ENCODE measurements at regions not wholly inside any gene's neighbourhood (a gene's known extent, or its start where the extent isn't known, plus 50 kb on each side); places are given as distances from the start of the nearest gene placed in this dataset.
"Not testable (repeated sequence)": the region's sequence is repeated elsewhere in the genome, so short reads cannot be mapped to it uniquely, and the experiment has no call there.

DNA sequence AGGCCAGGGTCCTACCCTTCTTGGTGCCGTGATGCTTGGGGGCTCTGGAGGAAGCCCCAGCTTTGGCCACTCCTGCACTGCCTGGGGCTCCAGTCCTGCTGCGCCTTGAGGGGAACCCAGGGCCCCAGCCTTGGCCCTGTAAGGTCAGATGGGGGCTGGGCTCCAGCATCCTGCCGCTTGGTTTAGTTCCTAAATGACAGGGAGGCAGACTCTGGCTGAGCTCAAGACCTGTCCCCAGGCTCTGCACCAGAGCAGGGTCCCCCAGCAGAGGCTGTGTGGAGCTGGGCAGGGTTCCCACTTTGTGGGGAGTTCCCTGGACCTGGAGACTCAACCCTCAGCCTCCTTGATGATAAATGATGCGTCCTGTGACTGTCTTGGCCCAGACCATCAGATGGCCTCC, 395.4 kb downstream of the TMEM121 start:
- in situ Hi-C loops (cut with MboI; ENCODE audit: low sequenced_read_pairs): not testable (repeated sequence)

DNA sequence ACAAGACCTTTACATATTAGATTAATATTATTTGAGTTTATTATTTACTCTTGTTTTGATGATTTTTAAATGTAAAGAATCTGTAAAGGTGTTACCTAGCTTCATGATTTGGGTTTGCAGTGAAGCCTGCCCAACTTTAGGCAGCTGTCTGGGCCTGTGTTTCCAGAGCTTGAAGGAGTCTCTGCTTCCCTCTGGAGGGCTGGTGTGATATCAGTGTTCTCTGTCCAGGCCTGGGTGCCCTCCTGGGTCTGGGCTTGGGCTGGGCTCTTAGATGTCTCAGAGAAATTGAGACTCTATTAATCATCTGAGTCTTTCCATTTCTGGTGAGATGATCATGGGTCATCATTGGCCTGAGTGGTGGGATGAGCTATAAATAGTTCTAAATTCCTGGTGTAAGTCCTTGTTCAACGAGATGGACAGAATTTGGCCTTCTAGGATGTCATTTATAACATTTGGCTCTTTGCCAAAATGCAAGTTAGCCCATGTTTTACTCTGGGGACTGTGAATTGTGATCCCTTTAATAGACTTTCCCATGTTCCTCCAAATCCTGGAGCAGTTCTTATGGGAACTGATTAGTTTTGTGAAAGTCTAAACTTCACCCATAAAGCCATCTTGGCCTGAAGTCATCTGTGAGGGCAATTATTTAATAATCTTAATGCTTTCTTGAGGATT, 397.3 kb downstream of the TMEM121 start:
- in situ Hi-C loops (cut with MboI; ENCODE audit: low sequenced_read_pairs): not testable (repeated sequence)

DNA sequence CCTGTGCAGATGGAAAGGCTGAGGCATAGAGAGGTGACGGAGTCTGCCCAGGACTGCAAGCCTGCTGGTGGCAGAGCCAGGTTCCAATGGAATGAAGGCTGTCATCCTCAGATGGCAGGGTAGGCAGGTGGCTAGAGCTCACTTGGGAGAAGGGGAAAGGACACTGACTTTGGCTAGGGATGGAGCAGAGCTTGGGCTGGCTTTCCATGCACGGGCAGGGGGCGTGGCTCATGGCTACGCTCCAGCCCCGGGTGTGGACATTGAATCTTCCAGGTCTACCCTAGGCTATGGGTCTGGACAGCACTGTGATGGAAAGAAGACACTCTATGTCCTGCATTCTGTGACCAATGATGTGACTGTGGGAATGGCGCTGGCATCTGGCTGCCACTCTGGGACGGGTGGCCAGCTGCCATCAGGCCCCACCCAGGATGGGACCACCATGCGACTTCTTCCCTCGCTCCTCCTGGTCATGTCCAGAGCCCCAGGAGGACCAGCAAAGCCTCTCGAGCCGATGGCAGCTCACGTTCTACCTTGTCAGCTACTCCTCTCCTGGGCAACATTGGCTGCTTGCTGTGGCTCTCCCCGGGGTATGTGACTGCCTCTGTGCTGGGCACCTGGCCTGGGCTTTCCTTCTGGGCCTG, 398.7 kb downstream of the TMEM121 start:
- in situ Hi-C loops (cut with MboI; ENCODE audit: low sequenced_read_pairs): no loop called here

DNA sequence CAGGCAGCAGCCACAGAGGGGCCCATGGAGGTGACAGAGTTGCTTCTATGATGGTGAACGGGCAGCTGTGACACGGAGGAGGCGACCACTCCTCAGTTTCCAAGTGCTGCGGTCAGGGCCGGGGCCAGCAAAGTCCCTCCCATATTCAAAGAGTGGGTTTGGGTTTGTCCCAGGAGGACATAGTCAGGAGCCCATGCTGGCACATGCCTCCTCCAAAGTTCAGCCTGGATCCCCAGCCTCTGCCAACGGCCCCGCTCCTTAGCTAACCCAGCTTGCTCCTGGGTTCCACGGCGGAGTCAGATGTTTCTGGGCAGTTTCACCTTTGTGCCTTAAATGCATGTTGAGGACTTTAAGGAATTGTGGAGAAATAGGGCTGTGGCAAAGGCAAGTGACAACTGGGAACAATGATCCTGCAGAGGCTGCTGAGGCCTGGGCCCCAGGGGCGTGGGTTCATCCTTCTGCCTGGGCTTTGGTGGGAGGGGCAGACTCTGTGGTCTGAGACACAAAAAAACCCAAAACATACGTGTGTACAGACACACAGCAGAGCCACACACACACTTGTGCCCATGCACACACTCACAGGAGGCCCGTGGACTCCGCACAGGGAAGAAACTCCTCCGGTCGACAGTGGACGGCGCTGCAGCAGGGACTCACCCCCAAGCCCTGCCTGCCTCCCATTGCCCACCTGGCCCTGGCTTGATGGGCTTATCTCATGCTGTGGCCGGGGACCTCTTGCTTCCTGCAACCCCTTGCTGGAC, 399.4 kb downstream of the TMEM121 start:
- in situ Hi-C loops (cut with MboI; ENCODE audit: low sequenced_read_pairs): no loop called here

DNA sequence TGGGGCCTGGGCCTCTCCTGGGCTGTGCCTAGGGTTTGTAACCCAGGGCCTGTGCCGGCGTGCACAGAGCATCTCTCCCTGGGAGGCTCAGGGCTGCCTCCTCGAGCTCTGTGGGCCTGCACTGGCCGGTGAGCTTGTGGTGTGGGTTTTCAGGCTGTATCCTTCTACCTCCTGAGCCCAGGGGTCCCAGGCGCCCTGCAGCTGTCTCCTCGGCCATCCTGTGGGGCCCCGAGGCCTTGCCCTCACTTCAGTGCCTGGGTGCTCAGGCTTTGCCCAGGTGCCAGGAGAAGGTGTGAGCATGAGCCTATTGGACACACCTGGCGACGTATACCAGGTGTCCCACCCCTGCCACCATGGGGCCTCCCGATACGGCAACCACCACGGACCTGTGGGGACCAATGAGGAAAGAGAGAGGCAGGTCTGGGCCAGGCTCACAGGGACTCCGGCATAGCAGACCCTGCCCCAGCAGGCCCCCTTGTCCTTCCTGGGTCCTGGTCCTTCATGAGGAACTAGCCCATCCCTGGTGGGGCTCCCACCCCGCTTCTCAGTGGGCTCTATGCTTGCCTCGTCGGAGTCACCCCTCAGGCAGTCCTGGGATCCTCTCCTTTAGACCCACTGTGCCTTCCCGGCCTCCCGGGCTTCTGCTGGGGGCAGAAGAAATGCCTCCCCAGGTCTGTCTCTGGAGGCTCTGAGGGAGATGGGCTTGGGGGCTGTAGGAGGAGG, 400.2 kb downstream of the TMEM121 start:
- in situ Hi-C loops (cut with MboI; ENCODE audit: low sequenced_read_pairs): no loop called here

DNA sequence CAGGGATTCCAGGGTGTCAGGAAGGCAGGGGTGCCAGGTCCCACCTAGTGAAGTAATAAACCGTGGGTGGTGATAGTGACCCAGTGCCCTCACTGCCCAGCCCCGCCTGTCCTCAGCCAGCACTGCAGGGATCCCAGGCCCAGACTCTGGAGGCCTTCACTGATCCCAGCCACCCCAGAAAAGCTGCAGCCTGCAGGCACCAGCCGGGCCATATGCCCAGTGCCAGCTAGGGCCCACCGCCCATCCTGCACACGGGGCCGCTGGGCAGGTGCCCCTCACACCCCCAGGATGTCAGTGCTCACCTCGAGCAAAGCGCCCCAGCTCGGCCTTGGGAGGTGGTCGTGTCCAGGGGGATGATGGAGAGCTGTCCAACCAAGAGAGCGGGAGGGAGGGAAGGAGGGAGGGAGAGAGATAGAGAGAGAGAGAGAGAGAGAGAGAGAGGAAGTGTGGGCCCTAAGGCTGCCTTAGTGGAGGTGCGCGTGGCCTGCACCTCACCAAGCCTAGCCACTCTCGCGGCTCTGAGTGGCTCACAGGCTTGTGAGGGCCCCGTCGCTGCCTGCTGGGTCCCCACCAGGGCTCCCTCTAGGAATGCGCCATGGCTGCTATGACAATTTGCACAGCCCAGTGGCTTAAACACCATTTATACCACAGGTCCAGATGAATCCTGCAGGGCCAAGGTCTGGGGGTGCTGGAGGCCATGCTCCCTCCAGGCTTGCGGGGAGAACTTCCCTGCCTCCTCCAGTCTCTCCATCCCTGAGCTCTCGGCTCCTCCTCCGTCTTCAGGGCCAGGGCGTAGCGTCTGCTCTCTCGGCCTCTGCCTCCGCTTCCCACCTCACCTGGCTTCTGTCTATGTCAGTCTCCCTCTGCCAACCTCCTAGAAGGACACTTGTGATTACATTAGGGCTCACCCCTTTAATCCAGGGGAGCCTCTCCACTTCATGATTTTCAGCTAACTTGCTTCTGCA, 401.0 kb downstream of the TMEM121 start:
- in situ Hi-C loops (cut with MboI; ENCODE audit: low sequenced_read_pairs): no loop called here

DNA sequence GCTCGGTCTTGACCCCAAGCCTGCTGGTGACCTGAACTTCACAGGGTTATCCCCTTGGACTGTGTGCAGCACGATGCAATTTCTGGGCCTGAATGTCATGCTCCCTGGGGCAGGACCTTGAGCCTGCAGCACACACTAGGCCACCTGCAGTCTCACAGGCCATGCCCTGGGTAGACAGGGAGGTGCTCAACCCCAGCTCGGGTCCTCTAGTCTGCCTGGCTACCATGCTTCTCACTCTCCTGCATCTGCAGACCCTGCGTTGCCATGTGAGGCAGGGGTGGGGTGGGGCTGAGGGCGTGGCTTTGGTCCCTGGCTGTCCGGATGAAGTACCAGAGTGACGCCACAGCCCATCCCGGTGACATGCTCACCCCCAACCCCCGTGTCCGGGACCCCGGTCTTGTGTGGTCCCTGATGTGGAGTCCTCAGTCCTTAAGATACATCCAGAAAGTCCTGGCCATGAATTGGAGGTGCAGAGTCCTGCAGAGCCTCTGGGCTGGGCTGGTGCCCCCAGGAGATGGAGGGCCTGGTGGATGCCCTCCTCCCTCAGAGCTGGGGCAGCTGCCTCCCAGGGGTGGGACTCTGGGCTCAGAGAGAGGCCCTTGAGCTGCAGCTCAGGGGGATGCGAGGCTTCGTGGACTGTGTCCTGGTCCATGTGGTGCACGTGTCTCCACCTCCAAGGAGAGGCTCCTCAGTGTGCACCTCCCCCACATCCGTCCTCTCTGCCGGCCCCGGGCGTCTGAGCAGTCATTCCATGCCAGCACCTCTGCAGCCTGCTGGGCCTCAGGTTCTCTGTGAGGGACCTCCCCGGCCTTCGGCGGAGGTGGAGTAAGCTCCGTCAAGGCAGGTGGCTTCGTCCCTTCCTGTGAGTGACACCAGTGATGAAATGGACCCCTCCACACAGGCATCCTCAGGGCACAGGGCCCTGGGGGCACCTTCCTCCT, 402.1 kb downstream of the TMEM121 start:
- in situ Hi-C loops (cut with MboI; ENCODE audit: low sequenced_read_pairs): not testable (repeated sequence)

DNA sequence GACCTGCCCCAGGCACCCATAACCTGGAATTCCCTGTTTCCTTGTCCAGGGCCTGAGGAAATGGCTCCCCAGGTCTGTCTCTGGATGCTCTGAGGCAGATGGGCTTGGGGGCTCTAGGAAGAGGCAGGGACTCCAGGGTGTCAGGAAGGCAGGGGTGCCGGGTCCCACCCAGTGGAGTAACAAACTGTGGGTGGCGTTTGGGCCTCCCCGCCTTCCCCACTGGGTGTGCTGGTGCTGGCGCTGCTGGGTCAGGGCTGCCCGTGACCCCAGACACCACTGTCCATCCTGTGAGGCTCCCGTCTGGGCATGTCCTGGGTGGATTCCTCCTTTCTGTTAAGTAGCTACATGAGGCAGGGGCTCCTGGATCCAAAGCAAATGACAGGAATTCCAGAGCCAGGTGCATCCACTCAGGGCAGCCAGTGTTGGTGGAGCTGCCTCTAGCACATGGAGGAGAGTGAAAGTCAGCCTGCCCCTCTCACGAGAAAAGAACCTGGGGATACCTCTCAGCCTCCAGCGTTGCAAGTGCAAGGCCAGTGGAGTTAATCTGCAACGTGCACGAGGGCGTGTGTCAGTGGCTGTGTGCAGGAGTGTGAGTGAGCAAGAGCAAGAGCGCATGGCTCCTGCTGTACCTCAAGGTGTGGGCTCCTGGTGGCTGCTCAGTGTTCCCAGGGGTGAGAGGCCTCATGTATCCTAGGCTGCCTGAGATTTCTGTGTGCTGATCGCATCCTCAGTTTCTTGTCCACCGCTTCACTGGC, 403.1 kb downstream of the TMEM121 start:
- in situ Hi-C loops (cut with MboI; ENCODE audit: low sequenced_read_pairs): no loop called here

DNA sequence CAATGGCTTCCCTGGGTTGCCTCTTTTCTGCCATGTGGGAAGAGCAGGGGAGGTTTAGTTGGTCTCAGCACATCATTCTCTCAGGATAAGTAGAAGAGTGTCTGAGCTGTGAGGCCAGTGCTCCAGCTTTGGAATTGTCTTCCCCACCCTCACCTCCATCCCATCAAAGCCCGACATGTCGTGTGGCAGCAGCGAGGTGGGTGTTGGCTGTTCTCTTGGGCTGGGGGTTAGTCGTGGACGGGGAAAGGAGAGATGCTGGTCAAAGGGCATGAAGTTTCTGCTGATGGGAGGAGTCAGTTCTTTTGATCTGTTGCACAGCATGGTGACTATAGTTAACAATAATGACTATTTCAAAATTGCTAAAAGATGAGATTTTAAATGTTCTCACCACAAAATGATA, 404.2 kb downstream of the TMEM121 start:
- in situ Hi-C loops (cut with MboI; ENCODE audit: low sequenced_read_pairs): no loop called here

DNA sequence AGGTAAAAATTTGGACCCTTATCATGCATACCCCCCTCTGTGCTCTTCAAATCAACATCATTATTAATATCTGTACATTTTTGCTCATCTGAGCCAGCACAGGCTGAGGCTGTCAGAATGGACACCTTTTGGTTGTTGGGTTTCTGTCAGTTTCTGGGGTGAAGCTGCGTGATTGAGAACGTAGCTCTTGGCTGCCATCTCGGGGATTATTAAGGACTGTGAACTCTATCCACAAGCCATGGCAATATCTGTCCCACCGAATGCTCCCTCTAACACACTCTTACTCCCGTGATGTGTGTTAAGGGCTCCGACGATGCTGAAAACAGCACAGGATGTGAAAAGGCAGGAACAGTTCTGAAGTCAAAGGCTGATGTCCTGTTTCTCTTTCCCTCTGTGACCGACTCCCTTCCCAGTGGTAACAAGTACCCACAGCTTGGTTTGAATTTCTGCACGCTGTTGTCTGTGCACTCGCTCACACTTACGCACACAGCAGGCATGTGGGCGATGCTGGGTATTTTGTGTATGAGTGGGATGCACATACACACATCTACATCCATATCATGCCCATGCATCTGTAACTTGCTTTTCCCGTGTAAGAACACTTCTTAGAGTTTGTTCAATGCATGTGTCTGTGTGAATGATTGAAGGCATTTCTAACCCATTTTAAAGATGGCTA, 405.6 kb downstream of the TMEM121 start:
- in situ Hi-C loops (cut with MboI; ENCODE audit: low sequenced_read_pairs): no loop called here

DNA sequence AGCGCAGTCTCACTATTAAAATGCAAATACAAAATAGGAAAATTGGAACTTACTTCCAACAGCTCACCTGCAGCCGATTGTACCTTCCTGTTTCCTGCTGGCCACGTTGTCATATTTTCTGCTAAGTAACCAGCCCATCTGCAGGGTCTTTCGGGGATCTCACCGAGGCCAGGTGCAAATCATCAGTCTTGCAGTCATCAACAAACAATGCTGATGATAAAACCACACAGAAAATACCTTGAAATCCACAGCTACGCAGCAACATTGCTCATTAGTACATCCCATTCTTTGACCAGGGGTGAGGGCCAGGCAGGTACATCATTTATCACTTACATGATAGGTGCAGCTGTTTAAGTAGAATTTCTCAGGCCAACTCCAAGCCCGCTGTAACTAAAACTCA, 406.9 kb downstream of the TMEM121 start:
- in situ Hi-C loops (cut with MboI; ENCODE audit: low sequenced_read_pairs): no loop called here

DNA sequence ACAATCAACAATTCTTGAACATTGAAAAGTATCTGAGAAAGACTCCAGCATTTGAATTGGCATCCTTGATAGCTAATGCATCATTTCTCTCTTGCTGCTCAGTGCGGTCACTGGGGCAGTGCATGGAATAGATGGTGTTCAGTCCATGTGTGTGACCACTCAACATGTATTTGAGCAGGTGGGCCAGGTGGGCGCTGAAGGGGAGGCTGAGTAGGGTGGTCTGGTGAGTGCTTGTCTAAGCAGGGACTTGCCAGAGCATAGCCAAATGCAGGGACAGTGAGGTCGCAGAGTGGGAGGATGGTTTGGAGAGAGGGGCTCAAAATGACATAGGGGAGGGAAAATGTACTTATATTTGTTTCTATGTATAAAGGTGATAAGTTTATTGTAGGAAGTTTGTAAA, 409.0 kb downstream of the TMEM121 start:
- in situ Hi-C loops (cut with MboI; ENCODE audit: low sequenced_read_pairs): no loop called here

DNA sequence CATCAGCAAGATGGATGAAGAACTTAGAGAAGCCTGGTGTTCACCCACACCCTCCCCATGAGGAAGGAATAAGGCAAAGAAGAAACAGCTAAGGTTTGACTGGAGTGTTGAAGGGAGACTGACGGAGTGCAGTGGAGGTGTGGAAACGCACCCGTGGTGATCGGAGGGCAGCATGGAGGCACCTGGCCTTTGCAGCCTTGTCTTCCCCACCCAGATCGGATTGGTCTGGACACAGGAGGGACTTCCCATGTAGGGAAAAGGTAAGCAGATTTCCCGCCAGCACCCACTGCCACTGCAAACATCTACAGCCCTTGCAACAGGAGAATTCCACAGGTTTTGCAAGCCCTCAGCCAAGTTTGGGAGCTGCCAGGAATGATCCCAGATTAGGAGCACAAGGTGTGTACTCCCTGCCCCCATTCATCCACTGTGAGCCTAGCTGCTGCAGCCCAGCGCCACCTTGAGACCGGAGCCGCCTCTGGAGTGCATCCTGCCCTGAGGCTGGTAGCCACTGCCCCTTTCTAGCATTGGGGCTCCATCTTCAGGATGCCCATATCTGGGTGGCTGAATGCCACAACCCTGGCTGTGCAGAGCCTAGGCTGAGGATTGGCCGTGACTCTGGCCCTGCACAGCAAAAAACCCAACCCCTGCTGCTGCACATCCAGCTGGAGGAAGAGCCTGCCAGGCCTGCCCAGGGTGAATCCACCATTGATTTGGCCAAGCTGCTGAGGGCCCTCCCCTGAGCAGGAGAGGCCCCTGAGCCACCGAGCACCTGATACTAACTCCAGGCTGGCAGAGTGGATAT, 411.1 kb downstream of the TMEM121 start:
- in situ Hi-C loops (cut with MboI; ENCODE audit: low sequenced_read_pairs): no loop called here

DNA sequence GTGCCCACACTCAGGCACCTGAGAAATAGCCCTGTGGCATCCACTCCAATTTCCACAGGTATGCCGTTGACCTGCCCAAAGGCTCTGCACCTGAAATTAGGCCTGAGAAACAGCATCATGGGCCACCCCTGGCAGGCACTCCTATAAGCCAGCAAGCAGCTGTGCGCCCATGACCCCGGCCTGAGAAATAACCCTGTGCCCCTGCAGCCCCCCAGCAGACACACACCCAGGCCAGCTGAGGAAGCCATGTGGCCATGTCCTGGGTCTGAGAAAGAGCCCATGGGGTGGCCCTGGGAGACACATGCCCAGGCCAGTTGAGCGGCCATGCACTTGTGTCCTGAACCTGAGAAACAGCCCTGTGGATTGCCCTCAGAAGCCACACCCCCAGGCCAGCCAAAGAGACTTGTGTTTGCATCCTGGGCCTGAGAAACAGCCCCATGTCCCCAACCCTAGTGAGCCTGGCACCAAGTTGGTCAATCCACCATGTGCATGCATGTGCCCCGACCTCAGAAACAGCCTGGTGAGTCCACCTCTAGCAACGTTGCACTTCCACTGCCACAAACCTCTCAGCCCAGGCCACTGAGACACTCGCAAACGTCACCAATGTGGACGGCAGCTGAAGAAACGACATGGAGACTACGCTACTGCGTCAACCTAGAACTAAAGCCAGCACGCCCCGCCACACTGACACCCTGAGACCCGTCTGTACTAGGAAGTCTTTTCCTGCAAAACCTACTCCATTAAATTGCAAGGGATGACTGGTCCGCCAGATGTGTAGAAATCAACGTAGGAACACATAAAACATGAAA, 411.9 kb downstream of the TMEM121 start:
- in situ Hi-C loops (cut with MboI; ENCODE audit: low sequenced_read_pairs): no loop called here

DNA sequence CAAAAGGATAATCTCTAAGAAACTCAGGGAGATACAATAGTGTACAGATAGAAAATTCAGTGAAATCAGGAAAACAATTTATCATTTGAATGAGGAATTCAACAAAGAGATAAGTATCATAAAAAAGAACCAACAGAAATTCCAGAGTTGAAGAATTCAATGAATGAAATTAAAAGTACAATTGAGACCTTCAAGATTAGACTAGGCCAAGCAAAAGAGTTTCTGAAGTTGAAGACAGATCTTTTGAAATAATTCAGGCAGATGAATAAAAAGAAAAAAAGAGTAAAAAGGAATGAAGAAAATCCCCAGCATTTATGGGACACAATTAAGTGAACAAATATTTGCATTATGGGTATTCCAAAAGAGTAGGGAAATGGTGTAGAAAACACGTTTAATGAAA, 412.6 kb downstream of the TMEM121 start:
- in situ Hi-C loops (cut with MboI; ENCODE audit: low sequenced_read_pairs): no loop called here

DNA sequence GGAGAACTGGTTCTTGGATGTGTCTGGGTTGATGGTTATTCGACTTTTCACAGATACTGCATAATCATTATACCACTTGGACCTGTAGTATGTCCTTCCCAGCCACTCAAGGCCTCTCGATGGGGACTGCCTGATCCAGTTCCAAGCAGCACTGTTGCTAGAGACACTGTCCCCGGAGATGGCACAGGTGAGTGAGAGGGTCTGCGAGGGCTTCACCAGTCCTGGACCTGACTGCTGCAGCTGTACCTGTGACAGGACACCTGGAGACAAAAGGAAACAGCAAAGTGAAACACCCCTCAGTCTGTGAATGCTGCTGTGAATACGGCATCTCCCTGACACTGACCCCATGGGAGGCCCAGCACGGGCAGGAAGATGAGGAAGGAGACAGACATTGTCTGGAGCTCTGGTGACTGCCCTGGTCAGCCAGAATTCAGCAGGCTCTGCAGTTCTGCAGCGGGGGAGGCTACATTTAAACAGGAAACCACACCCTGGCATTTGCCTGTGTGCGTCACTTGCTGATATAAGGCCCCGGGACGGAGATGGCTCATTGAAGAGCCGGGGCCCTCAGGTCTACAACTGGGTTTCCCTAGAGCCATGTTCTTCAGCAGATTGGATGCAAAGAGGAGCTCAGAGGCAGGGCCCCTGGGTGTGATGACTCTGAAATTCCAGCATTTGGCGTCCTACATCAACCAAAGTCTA, 413.6 kb downstream of the TMEM121 start:
- in situ Hi-C loops (cut with MboI; ENCODE audit: low sequenced_read_pairs): no loop called here
